ENCODE measurements at regions not wholly inside any gene's neighbourhood (a gene's known extent, or its start where the extent isn't known, plus 50 kb on each side); places are given as distances from the start of the nearest gene placed in this dataset.

DNA sequence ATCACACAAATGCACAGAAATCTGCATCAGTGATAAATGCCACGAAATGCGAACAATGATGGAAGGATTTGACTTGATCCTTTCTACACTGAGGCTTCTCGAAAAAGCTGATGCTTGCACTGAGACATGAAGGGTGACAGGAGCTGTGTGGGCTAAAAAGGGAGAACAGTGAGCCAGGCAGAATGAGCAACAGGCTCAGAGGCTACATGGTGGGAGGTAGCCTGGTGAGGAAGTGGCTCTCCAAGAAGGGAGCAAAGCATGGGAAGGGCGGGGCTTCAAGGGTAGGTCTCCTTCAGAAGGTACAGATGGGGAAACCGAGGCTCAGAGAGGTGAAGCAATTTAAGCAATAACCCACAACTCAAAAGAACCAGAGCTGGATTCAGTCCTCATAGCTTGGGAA, 82.4 kb downstream of the TRIM43 start:
- CTCF ChIA-PET (ENCODE audit: partially characterized antibody) = no interaction called here
- no peak overlapping the region for H3K9ac ChIP-seq (replicated peaks in 1 of 4; ENCODE audit: extremely low read depth in 1 of 4, low read depth in 3 of 4, low read length in 3 of 4)
- no peak for DNase-seq (ENCODE audit: low read depth in 1 of 2, low spot score in 2 of 2)
- H3K4ac ChIP-seq (replicated peaks; ENCODE audit: insufficient read length, low read depth, low read length) = no peak overlapping the region
- no peak overlapping the region for H4K91ac ChIP-seq (replicated peaks; ENCODE audit: insufficient read length, low read length)
- no peak for FAIRE-seq
- TF ChIP-seq TCF12 (IDR thresholded peaks at IDR 0.05; ENCODE audit: low read depth, low read length) = no peak
- TF ChIP-seq SP2 (IDR thresholded peaks at IDR 0.05; ENCODE audit: low read length) = no peak
- TF ChIP-seq PHF8 (conservative IDR thresholded peaks at IDR 0.05; ENCODE audit: low read depth, low read length) = no peak
- no peak for TF ChIP-seq SIRT6 (IDR thresholded peaks at IDR 0.05; ENCODE audit: low read length)
- TF ChIP-seq RNF2 (IDR thresholded peaks at IDR 0.05; ENCODE audit: borderline replicate concordance, low read depth, low read length, missing control alignments, poor library complexity, severe bottlenecking) = no peak
- TF ChIP-seq NRF1 (IDR thresholded peaks at IDR 0.05; ENCODE audit: low read depth, low read length) = no peak
- TF ChIP-seq HDAC2 (IDR thresholded peaks at IDR 0.05; ENCODE audit: borderline replicate concordance in 1 of 2, low read depth in 2 of 2, low read length in 2 of 2) = no peak
- no peak for TF ChIP-seq SIN3A (conservative IDR thresholded peaks at IDR 0.05 in 1 of 2, IDR thresholded peaks at IDR 0.05 in 1 of 2; ENCODE audit: low read depth in 1 of 2, low read length in 2 of 2)
- no peak for TF ChIP-seq SP1 (IDR thresholded peaks at IDR 0.05; ENCODE audit: low read depth, low read length)
- no peak overlapping the region for H2BK12ac ChIP-seq (ENCODE audit: low read depth, low read length)
- no peak overlapping the region for H2BK5ac ChIP-seq (ENCODE audit: low read depth, low read length)
- H2BK120ac ChIP-seq (replicated peaks; ENCODE audit: low read depth, low read length) = no peak overlapping the region
- H3K4me3 ChIP-seq (ENCODE audit: extremely low read depth in 1 of 4, insufficient read depth in 2 of 4, low read depth in 3 of 4, low read length in 4 of 4) = no peak overlapping the region
- H4K20me1 ChIP-seq (replicated peaks in 1 of 2; ENCODE audit: control insufficient read depth in 1 of 2, insufficient read depth in 2 of 2, low read length in 2 of 2) = no peaks in the 10 kb centered on the region
- H3K36me3 ChIP-seq (ENCODE audit: control insufficient read depth in 2 of 4, insufficient read depth in 4 of 4, low read length in 3 of 4) = no peaks in the 10 kb centered on the region; a peak in 1 of 8 replicates
- H2BK15ac ChIP-seq (ENCODE audit: low read length) = no peak overlapping the region
- no peak overlapping the region for H2AFZ ChIP-seq (ENCODE audit: low read length)
- no peak overlapping the region for H2BK20ac ChIP-seq (ENCODE audit: low read length)
- H3K79me1 ChIP-seq (ENCODE audit: low read depth, low read length) = no peaks in the 10 kb centered on the region
- H3K56ac ChIP-seq (replicated peaks; ENCODE audit: insufficient read length, low read depth, low read length) = no peak overlapping the region
- no peak overlapping the region for H4K8ac ChIP-seq (ENCODE audit: extremely low read depth, insufficient read depth, low read length)
- WGBS, 2 experiments (ENCODE audit: extremely low coverage in 1 of 2, insufficient coverage in 1 of 2, insufficient read length in 1 of 2, insufficient replicate concordance in 2 of 2, low coverage in 1 of 2, low lambda C conversion rate in 2 of 2, missing lambda C conversion rate in 1 of 2) = 53% methylated on average over 5 of the region's 5 CpGs; no CpG with 5 or more reads in 1 of the 2 experiments
- no peaks in the 10 kb centered on the region for H3K79me2 ChIP-seq (ENCODE audit: control insufficient read depth in 1 of 2, insufficient read depth in 2 of 2, low read length in 2 of 2)
- POLR2A ChIA-PET (ENCODE audit: partially characterized antibody) = no interaction called here
- H3K27me3 ChIP-seq (replicated peaks in 1 of 4; ENCODE audit: control insufficient read depth in 3 of 4, extremely low read depth in 1 of 4, insufficient read depth in 3 of 4, low read length in 3 of 4) = no peaks in the 10 kb centered on the region
- no peak overlapping the region for H3K27ac ChIP-seq (ENCODE audit: low read depth, low read length)
- H4K5ac ChIP-seq (ENCODE audit: insufficient read length, low read depth, low read length) = no peak overlapping the region
- H3K4me2 ChIP-seq (ENCODE audit: insufficient read depth in 1 of 2, low read depth in 2 of 2, low read length in 2 of 2) = no peak overlapping the region
- no peak overlapping the region for H3K14ac ChIP-seq (ENCODE audit: insufficient read length)
- H3K18ac ChIP-seq (ENCODE audit: extremely low read depth, low read length) = no peak overlapping the region
- peaks cover 48 to 92% of the 10 kb centered on the region in 2 experiments for H3K9me3 ChIP-seq (ENCODE audit: insufficient read depth in 2 of 2, low read depth in 1 of 2, low read length in 1 of 2)
- H3K23ac ChIP-seq (ENCODE audit: insufficient read length) = no peak overlapping the region
- H3K4me1 ChIP-seq (replicated peaks in 1 of 4; ENCODE audit: control insufficient read depth in 3 of 4, insufficient read depth in 4 of 4, low read length in 3 of 4) = no peaks in the 10 kb centered on the region
- no peaks in the 10 kb centered on the region for H3K23me2 ChIP-seq (ENCODE audit: low read depth, low read length)
- H2AK5ac ChIP-seq (ENCODE audit: low read depth, low read length) = no peak overlapping the region

All from H1 (cell line).